ENCODE measurements at regions not wholly inside any gene's neighbourhood (a gene's known extent, or its start where the extent isn't known, plus 50 kb on each side); places are given as distances from the start of the nearest gene placed in this dataset.

GRCh38 chr12:46602474-46602873 lies 223.3 kb downstream of the SLC38A4 start:
- TF ChIP-seq EP300 (IDR thresholded peaks at IDR 0.05) (no peak), CTCF (IDR thresholded peaks at IDR 0.05) (no peak), POLR2A (IDR thresholded peaks at IDR 0.05) (no peak)
